ENCODE measurements at regions not wholly inside any gene's neighbourhood (a gene's known extent, or its start where the extent isn't known, plus 50 kb on each side); places are given as distances from the start of the nearest gene placed in this dataset.

- no peak for DNase-seq
These were observed 55.1 kb upstream of the SLC25A26 start for GRCh38 chr3:66165660-66166059.

- DNase-seq: no peak
These were observed 56.6 kb upstream of the SLC25A26 start for GRCh38 chr3:66164155-66164554.

- DNase-seq: no peak
These were observed 57.6 kb upstream of the SLC25A26 start for GRCh38 chr3:66163222-66163621.

GRCh38 chr3:66162766-66163165 lies 58.0 kb upstream of the SLC25A26 start:
- DNase-seq: no peak

- DNase-seq: no peak
These were observed 61.7 kb upstream of the SLC25A26 start for GRCh38 chr3:66158933-66159683.

GRCh38 chr3:66154444-66154861 lies 66.3 kb upstream of the SLC25A26 start:
- DNase-seq: no peak

GRCh38 chr3:66153481-66154443 lies 67.0 kb upstream of the SLC25A26 start:
- DNase-seq: no peak

GRCh38 chr3:66152336-66152735 lies 68.5 kb upstream of the SLC25A26 start:
- DNase-seq: no peak

GRCh38 chr3:66150977-66151376 lies 69.8 kb upstream of the SLC25A26 start:
- no peak for DNase-seq

GRCh38 chr3:66149269-66149668 lies 71.5 kb upstream of the SLC25A26 start:
- no peak for DNase-seq

- DNase-seq: no peak
These were observed 75.4 kb upstream of the SLC25A26 start for GRCh38 chr3:66145408-66145733.

- DNase-seq: no peak
These were observed 76.0 kb upstream of the SLC25A26 start for GRCh38 chr3:66144568-66145407.

- DNase-seq: no peak
These were observed 78.7 kb upstream of the SLC25A26 start for GRCh38 chr3:66142079-66142478.

GRCh38 chr3:66140743-66141372 lies 79.9 kb upstream of the SLC25A26 start:
- DNase-seq: no peak

- no peak for DNase-seq
These were observed 80.7 kb upstream of the SLC25A26 start for GRCh38 chr3:66140106-66140505.

- no peak for DNase-seq
These were observed 81.4 kb upstream of the SLC25A26 start for GRCh38 chr3:66139415-66139814.

- DNase-seq: peak; percentile 18
These were observed 82.2 kb upstream of the SLC25A26 start for GRCh38 chr3:66138336-66139313.

- DNase-seq: no peak
These were observed 84.2 kb upstream of the SLC25A26 start for GRCh38 chr3:66136597-66136996.

- no peak for DNase-seq
These were observed 86.9 kb upstream of the SLC25A26 start for GRCh38 chr3:66133853-66134445.

- DNase-seq: no peak
These were observed 87.6 kb upstream of the SLC25A26 start for GRCh38 chr3:66133050-66133757.
